ENCODE measurements at regions not wholly inside any gene's neighbourhood (a gene's known extent, or its start where the extent isn't known, plus 50 kb on each side); places are given as distances from the start of the nearest gene placed in this dataset.

GRCh38 chr19:57002195-57002601 lies 117.6 kb upstream of the USP29 start:
- TF ChIP-seq, protein P1, sequence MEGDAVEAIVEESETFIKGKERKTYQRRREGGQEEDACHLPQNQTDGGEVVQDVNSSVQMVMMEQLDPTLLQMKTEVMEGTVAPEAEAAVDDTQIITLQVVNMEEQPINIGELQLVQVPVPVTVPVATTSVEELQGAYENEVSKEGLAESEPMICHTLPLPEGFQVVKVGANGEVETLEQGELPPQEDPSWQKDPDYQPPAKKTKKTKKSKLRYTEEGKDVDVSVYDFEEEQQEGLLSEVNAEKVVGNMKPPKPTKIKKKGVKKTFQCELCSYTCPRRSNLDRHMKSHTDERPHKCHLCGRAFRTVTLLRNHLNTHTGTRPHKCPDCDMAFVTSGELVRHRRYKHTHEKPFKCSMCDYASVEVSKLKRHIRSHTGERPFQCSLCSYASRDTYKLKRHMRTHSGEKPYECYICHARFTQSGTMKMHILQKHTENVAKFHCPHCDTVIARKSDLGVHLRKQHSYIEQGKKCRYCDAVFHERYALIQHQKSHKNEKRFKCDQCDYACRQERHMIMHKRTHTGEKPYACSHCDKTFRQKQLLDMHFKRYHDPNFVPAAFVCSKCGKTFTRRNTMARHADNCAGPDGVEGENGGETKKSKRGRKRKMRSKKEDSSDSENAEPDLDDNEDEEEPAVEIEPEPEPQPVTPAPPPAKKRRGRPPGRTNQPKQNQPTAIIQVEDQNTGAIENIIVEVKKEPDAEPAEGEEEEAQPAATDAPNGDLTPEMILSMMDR (IDR thresholded peaks at IDR 0.05) = no peak
- TF ChIP-seq POLR2A (IDR thresholded peaks at IDR 0.05) = peak in 1 of 2 donors; percentile 51

Data from adrenal gland (tissue), 5 donors.